Endodermal cell (in vitro differentiated cells): ENCODE measurements at regions not wholly inside any gene's neighbourhood (a gene's known extent, or its start where the extent isn't known, plus 50 kb on each side); places are given as distances from the start of the nearest gene placed in this dataset.

ENCODE experiments used
- DNase-seq: peaks from one replicate; pipeline ENCODE4 v3.0.0-alpha.2; 2017
- H3K27ac ChIP-seq: 2 replicates; pipeline ENCODE4 v1.5.1; 2013; ENCODE audit warnings: mild to moderate bottlenecking, low read depth, low read length, moderate library complexity
- H3K27me3 ChIP-seq: 2 replicates; pipeline ENCODE4 v1.6.1; 2013; ENCODE audit warnings: mild to moderate bottlenecking, low read length, moderate library complexity; ENCODE audit not compliant: insufficient read depth, control insufficient read depth, poor library complexity, severe bottlenecking
- H3K36me3 ChIP-seq: 2 replicates; pipeline ENCODE4 v1.7.0; 2013; ENCODE audit warnings: mild to moderate bottlenecking, low read length, moderate library complexity; ENCODE audit not compliant: control insufficient read depth, insufficient read depth
- H3K4me1 ChIP-seq: one replicate; pipeline ENCODE4 v1.7.0; 2013; ENCODE audit warnings: low read length; ENCODE audit not compliant: control insufficient read depth, insufficient read depth
- H3K4me3 ChIP-seq: 2 replicates; pipeline ENCODE4 v1.5.1; 2013; ENCODE audit warnings: mild to moderate bottlenecking, low read length, moderate library complexity
- H3K9ac ChIP-seq: 2 replicates; pipeline ENCODE4 v1.6.1; 2013; ENCODE audit warnings: mild to moderate bottlenecking, low read length, moderate library complexity; ENCODE audit not compliant: poor library complexity, severe bottlenecking; ENCODE audit errors: extremely low read depth
- H3K9me3 ChIP-seq: 2 replicates; pipeline ENCODE4 v1.6.1; 2013; ENCODE audit warnings: mild to moderate bottlenecking, low read length, moderate library complexity; ENCODE audit not compliant: control insufficient read depth
- H3K27ac Mint-ChIP-seq: 2 replicates; pipeline ENCODE4 v1.8.0; 2020; ENCODE audit warnings: mixed read lengths
- H3K27me3 Mint-ChIP-seq: 2 replicates; pipeline ENCODE4 v1.8.0; 2021; ENCODE audit warnings: mild to moderate bottlenecking, mixed read lengths; ENCODE audit not compliant: insufficient read depth
- H3K36me3 Mint-ChIP-seq: 2 replicates; pipeline ENCODE4 v1.8.0; 2020; ENCODE audit warnings: low read depth, mixed read lengths
- H3K4me1 Mint-ChIP-seq: 2 replicates; pipeline ENCODE4 v1.8.0; 2020; ENCODE audit warnings: mixed read lengths
- H3K4me3 Mint-ChIP-seq: 2 replicates; pipeline ENCODE4 v1.8.0; 2020; ENCODE audit warnings: mild to moderate bottlenecking, moderate library complexity, mixed read lengths
- H3K9me3 Mint-ChIP-seq: 2 replicates; pipeline ENCODE4 v1.8.0; 2020; ENCODE audit warnings: mild to moderate bottlenecking, mixed read lengths
- CTCF ChIP-seq: fragments of 200-600 bp; sonication (generic); conservative IDR thresholded peaks from 2 replicates; pipeline ENCODE4 v1.5.0; 2021; ENCODE audit warnings: antibody characterized with exemption, mild to moderate bottlenecking
- WGBS, 2 experiments: methylation state at CpG; one replicate each; pipeline versions ENCODE4 v1.1.5 to v1.1.7; 2013; ENCODE audit warnings: missing lambda C conversion rate in 2 of 2, mixed read lengths in 1 of 2; ENCODE audit not compliant: insufficient coverage in 1 of 2, insufficient read length in 1 of 2; 5-methylcytosine and 5-hydroxymethylcytosine counted together

- Histone ChIP-seq H3K27ac (no peak overlapping the region), H3K27me3 (no peaks in the 10 kb centered on the region), H3K9ac (no peak overlapping the region), H3K9me3 (no peaks in the 10 kb centered on the region), H3K4me1 (no peaks in the 10 kb centered on the region), H3K4me3 (no peak overlapping the region), H3K36me3 (no peaks in the 10 kb centered on the region)
- TF ChIP-seq CTCF = no peak
- Mint-ChIP-seq H3K4me1 (peaks cover 7% of the 10 kb centered on the region), H3K36me3 (no peaks in the 10 kb centered on the region), H3K9me3 (no peaks in the 10 kb centered on the region), H3K4me3 (no peak overlapping the region), H3K27me3 (no peaks in the 10 kb centered on the region), H3K27ac (no peak overlapping the region)
- DNase-seq = no peak
- 85 to 91% methylated on average over 2 to 3 of the region's 3 CpGs for WGBS, 2 experiments
Observed at GRCh38 chr4:144507311-144508101, 138.4 kb upstream of the HHIP start.

- no peaks in the 10 kb centered on the region for H3K36me3 ChIP-seq
- H3K4me1 Mint-ChIP-seq = peaks cover 7% of the 10 kb centered on the region
- DNase-seq = no peak
- no peak overlapping the region for H3K9ac ChIP-seq
- H3K4me3 ChIP-seq = no peak overlapping the region
- no peak overlapping the region for H3K27ac Mint-ChIP-seq
- H3K4me1 ChIP-seq = no peaks in the 10 kb centered on the region
- H3K27me3 Mint-ChIP-seq = no peaks in the 10 kb centered on the region
- H3K27ac ChIP-seq = no peak overlapping the region
- no peaks in the 10 kb centered on the region for H3K27me3 ChIP-seq
- H3K4me3 Mint-ChIP-seq = no peak overlapping the region
- TF ChIP-seq CTCF = no peak
- no peaks in the 10 kb centered on the region for H3K9me3 Mint-ChIP-seq
- WGBS, 2 experiments = 88 to 91% methylated on average over 11 to 17 of the region's 17 CpGs
- H3K36me3 Mint-ChIP-seq = no peaks in the 10 kb centered on the region
- H3K9me3 ChIP-seq = no peaks in the 10 kb centered on the region
Observed at GRCh38 chr4:144509088-144510015, 136.6 kb upstream of the HHIP start.

- H3K36me3 ChIP-seq = no peaks in the 10 kb centered on the region
- H3K4me3 ChIP-seq = no peak overlapping the region
- H3K27me3 ChIP-seq = no peaks in the 10 kb centered on the region
- Mint-ChIP-seq H3K36me3 (no peaks in the 10 kb centered on the region), H3K9me3 (no peaks in the 10 kb centered on the region), H3K4me3 (no peak overlapping the region), H3K27me3 (no peaks in the 10 kb centered on the region), H3K27ac (no peak overlapping the region), H3K4me1 (peaks cover 33% of the 10 kb centered on the region)
- H3K27ac ChIP-seq = no peak overlapping the region
- no peak for TF ChIP-seq CTCF
- H3K9ac ChIP-seq = no peak overlapping the region
- DNase-seq = no peak
- no CpG with 5 or more reads among the region's 1 CpG for WGBS, 2 experiments
- H3K9me3 ChIP-seq = no peaks in the 10 kb centered on the region
- peaks cover 14% of the 10 kb centered on the region for H3K4me1 ChIP-seq
Observed at GRCh38 chr4:144514736-144515135, 131.2 kb upstream of the HHIP start.
